Gastroesophageal sphincter (tissue), 4 donors: ENCODE measurements at regions not wholly inside any gene's neighbourhood (a gene's known extent, or its start where the extent isn't known, plus 50 kb on each side); places are given as distances from the start of the nearest gene placed in this dataset.

Experiments
- ATAC-seq: fragments of 150-250 bp; one replicate; pipeline ENCODE4 v1.9.1; 2016; ENCODE audit warnings: mild to moderate bottlenecking, moderate library complexity
- H3K27ac ChIP-seq, 4 donors: fragments of 200-600 bp; sonication (generic) in 3 of 4; 1 replicate in 3 of 4; 2 replicates in 1 of 4; pipeline ENCODE4 v1.5.1; 2016 to 2019
- H3K27me3 ChIP-seq: fragments of 200-600 bp; sonication (generic); one replicate; pipeline ENCODE4 v1.5.1; 2019
- H3K36me3 ChIP-seq, 2 donors: fragments of 200-600 bp; sonication (generic); one replicate each; pipeline ENCODE4 v1.5.1; 2019; ENCODE audit warnings: control low read depth in 1 of 2
- H3K4me1 ChIP-seq, 3 donors: fragments of 200-600 bp; sonication (generic); 1 replicate in 2 of 3; 2 replicates in 1 of 3; pipeline ENCODE4 v1.5.1; 2016 to 2019; ENCODE audit warnings: control low read depth in 2 of 3
- H3K4me3 ChIP-seq, 2 donors: fragments of 200-600 bp; sonication (generic); one replicate each; pipeline ENCODE4 v1.5.1; 2019; ENCODE audit warnings: mild to moderate bottlenecking in 1 of 2, moderate library complexity in 1 of 2
- H3K9me3 ChIP-seq, 3 donors: fragments of 200-600 bp; sonication (generic); one replicate each; pipeline ENCODE4 v1.5.1; 2017 to 2019; ENCODE audit warnings: control low read depth in 2 of 3
- EP300 ChIP-seq: sonication (generic); formaldehyde crosslinking; IDR thresholded peaks from one replicate; pipeline ENCODE4 v1.6.1; 2017; ENCODE audit warnings: antibody characterized with exemption, mild to moderate bottlenecking
- POLR2A ChIP-seq, 2 donors: fragments of 450-650 bp; IDR thresholded peaks; one replicate each; pipeline ENCODE4 v1.6.1; 2017; ENCODE audit warnings: antibody characterized with exemption in 2 of 2, mild to moderate bottlenecking in 2 of 2, moderate library complexity in 1 of 2
- POLR2AphosphoS5 ChIP-seq: sonication (generic); formaldehyde crosslinking; IDR thresholded peaks from one replicate; pipeline ENCODE4 v1.6.1; 2017; ENCODE audit warnings: antibody characterized with exemption
- WGBS, 2 donors: methylation state at CpG; one replicate each; pipeline ENCODE4 v1.1.5; 2018; ENCODE audit warnings: low coverage in 1 of 2; 5-methylcytosine and 5-hydroxymethylcytosine counted together
- TF ChIP-seq, protein P1 (sequence below), 4 experiments: fragments of 200-600 bp in 2 of 4; fragments of 450-650 bp in 2 of 4; sonication (generic) in 1 of 4; IDR thresholded peaks; one replicate each; pipeline ENCODE4 v1.5.1; 2017 to 2019; ENCODE audit warnings: antibody characterized with exemption in 4 of 4, mild to moderate bottlenecking in 2 of 4, moderate library complexity in 2 of 4

DNA sequence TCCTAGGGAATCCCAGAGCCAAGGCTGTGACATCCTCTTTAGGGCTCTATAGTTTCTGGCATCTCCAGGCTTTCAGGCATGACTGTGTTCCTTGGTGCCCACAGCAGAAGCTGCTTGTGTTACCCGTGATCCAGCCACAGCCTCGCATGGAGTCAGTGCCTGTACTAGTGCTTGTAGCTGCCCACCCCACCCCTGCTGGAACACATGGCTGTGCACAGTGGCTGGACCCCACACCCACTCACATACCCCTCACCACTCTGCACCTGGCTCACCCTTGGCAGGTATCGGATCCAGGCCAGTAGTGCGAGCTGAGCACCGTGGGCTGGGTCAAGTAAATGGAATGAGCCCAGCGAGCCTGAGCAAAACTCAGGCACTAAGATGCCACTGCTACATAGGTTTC, 934.7 kb upstream of the PRMT6 start:
- Histone ChIP-seq H3K27ac (no peak overlapping the region), H3K27me3 (no peaks in the 10 kb centered on the region), H3K4me1 (no peaks in the 10 kb centered on the region), H3K9me3 (peaks cover 0 to 7% (median 0%) of the 10 kb centered on the region in 3 donors), H3K36me3 (no peaks in the 10 kb centered on the region), H3K4me3 (no peak overlapping the region)
- no peak for ATAC-seq
- WGBS, 2 donors = 94% methylated on average over 2 of the region's 6 CpGs; no CpG with 5 or more reads in 1 of the 2 donors
- TF ChIP-seq, protein P1, sequence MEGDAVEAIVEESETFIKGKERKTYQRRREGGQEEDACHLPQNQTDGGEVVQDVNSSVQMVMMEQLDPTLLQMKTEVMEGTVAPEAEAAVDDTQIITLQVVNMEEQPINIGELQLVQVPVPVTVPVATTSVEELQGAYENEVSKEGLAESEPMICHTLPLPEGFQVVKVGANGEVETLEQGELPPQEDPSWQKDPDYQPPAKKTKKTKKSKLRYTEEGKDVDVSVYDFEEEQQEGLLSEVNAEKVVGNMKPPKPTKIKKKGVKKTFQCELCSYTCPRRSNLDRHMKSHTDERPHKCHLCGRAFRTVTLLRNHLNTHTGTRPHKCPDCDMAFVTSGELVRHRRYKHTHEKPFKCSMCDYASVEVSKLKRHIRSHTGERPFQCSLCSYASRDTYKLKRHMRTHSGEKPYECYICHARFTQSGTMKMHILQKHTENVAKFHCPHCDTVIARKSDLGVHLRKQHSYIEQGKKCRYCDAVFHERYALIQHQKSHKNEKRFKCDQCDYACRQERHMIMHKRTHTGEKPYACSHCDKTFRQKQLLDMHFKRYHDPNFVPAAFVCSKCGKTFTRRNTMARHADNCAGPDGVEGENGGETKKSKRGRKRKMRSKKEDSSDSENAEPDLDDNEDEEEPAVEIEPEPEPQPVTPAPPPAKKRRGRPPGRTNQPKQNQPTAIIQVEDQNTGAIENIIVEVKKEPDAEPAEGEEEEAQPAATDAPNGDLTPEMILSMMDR (IDR thresholded peaks at IDR 0.05) = no peak
- TF ChIP-seq EP300 = no peak
- no peak for TF ChIP-seq POLR2A (IDR thresholded peaks at IDR 0.05)
- no peak for TF ChIP-seq POLR2AphosphoS5

DNA sequence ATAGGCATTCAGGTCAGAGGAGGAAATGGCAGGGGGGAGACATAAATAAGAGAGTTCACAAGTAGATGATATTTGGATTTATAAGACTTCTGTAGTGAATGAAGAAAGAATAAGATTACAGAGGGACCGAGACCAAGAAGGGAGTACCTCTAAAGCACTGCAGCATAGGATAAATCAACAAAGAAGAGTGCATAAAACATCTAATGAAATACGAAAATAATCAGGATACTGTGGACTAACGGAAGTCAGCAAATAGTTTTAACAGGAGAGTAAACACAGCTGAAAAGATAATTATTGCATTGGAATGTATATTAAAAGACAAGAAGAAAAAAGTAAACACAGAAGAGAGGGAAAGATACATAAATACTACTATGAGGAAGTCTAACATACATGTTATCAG, 921.9 kb upstream of the PRMT6 start:
- no peak overlapping the region for H3K4me3 ChIP-seq
- no peaks in the 10 kb centered on the region for H3K36me3 ChIP-seq
- no peaks in the 10 kb centered on the region for H3K9me3 ChIP-seq
- H3K27ac ChIP-seq = no peak overlapping the region
- TF ChIP-seq, protein P1 (IDR thresholded peaks at IDR 0.05) = no peak
- TF ChIP-seq POLR2AphosphoS5 (no peak), EP300 (no peak), POLR2A (IDR thresholded peaks at IDR 0.05) (no peak)
- ATAC-seq = no peak
- H3K4me1 ChIP-seq = no peaks in the 10 kb centered on the region
- 51 to 60% methylated on average over 3 of the region's 3 CpGs for WGBS, 2 donors
- no peaks in the 10 kb centered on the region for H3K27me3 ChIP-seq

DNA sequence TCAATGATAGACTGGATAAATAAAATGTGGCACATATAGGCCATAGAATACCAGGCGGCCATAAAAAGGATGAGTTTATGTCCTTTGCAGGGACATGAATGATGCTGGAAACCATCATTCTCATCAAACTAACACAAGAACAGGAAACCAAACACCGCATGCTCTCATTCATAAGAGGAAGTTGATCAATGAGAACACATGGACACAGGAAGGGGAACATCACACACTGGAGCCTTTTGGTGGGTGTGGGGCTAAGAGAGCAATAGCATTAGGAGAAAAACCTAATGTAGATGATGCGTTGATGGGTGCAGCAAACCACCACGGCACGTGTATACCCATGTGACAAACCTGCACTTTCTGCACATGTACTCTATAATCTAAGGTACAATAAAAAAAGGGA, 883.4 kb upstream of the PRMT6 start:
- no peak overlapping the region for H3K4me3 ChIP-seq
- 87 to 89% methylated on average over 4 of the region's 5 CpGs for WGBS, 2 donors
- H3K27me3 ChIP-seq = no peaks in the 10 kb centered on the region
- no peak for ATAC-seq
- no peaks in the 10 kb centered on the region for H3K4me1 ChIP-seq
- H3K27ac ChIP-seq = no peak overlapping the region
- TF ChIP-seq POLR2AphosphoS5 (no peak), EP300 (no peak), POLR2A (IDR thresholded peaks at IDR 0.05) (no peak)
- TF ChIP-seq, protein P1 (IDR thresholded peaks at IDR 0.05) = no peak
- no peaks in the 10 kb centered on the region for H3K9me3 ChIP-seq
- H3K36me3 ChIP-seq = no peaks in the 10 kb centered on the region

DNA sequence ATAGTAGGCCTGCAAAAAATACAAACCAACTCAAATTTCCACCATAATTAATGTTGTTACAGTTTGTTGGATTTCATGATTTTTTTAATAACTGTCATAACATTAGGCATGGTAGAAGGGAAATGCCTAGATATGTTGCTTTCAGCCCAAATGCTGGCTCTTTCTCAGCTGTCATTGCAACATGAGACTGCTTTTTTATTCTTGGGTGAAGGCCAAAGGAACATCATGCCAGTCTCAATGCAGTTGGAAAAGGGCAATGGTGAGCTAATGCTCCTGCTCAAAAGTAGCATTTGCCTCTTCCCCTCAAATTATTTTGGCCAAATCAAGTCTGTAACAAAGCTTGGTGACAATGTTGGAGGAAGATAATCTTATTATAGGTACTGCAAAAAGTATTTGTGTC, 877.7 kb upstream of the PRMT6 start:
- no peak overlapping the region for H3K4me3 ChIP-seq
- TF ChIP-seq POLR2A (IDR thresholded peaks at IDR 0.05) = no peak
- TF ChIP-seq POLR2AphosphoS5 = no peak
- TF ChIP-seq EP300 = no peak
- TF ChIP-seq, protein P1 (IDR thresholded peaks at IDR 0.05) = no peak
- H3K36me3 ChIP-seq = no peaks in the 10 kb centered on the region
- no peak overlapping the region for H3K27ac ChIP-seq
- H3K9me3 ChIP-seq = peaks cover 0 to 3% (median 0%) of the 10 kb centered on the region in 3 donors
- no peaks in the 10 kb centered on the region for H3K27me3 ChIP-seq
- no peak for ATAC-seq
- no peaks in the 10 kb centered on the region for H3K4me1 ChIP-seq

DNA sequence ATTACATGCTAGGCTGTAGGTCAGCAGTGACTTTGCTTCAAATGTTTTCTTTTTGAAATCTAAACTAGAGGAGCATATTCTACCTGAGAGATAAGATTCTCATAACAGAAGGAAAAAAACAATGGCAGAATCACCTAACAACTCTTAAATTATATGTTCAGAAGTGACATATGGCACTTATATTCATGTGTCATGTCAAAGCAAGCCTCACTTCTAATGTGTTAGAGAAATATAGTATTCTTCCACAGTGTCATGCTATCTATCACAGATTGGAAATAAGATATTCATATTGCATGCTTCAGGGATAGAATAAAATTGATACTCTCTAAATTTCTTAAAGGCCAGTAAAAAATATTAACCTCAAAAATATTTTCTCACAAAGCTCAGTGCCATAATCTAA, 874.6 kb upstream of the PRMT6 start:
- ATAC-seq = no peak
- Histone ChIP-seq H3K9me3 (peaks cover 0 to 3% (median 0%) of the 10 kb centered on the region in 3 donors), H3K4me3 (no peak overlapping the region), H3K27me3 (no peaks in the 10 kb centered on the region), H3K4me1 (no peaks in the 10 kb centered on the region), H3K27ac (no peak overlapping the region), H3K36me3 (no peaks in the 10 kb centered on the region)
- TF ChIP-seq, protein P1 (IDR thresholded peaks at IDR 0.05) = no peak
- TF ChIP-seq POLR2A (IDR thresholded peaks at IDR 0.05) (no peak), POLR2AphosphoS5 (no peak), EP300 (no peak)
